ENCODE measurements at regions not wholly inside any gene's neighbourhood (a gene's known extent, or its start where the extent isn't known, plus 50 kb on each side); places are given as distances from the start of the nearest gene placed in this dataset.

- TF ChIP-seq CTCF (IDR thresholded peaks at IDR 0.05; ENCODE audit: borderline replicate concordance, control extremely low read depth, extremely low read depth, insufficient read depth, missing control alignments): no peak
- no peak for DNase-seq (ENCODE audit: low spot score)
Measured at GRCh38 chr5:83889971-83890745, 169.5 kb upstream of the HAPLN1 start.

GRCh38 chr5:83877911-83878706, 157.5 kb upstream of the HAPLN1 start:
- no peak for DNase-seq (ENCODE audit: low spot score)
- in situ Hi-C loops (cut with MboI; ENCODE audit: low sequenced_read_pairs, unreplicated experiment): no loop called here
- TF ChIP-seq CTCF (IDR thresholded peaks at IDR 0.05; ENCODE audit: borderline replicate concordance, control extremely low read depth, extremely low read depth, insufficient read depth, missing control alignments): no peak

More at GRCh38 chr5:83889971-83890745, 169.5 kb upstream of the HAPLN1 start:
- in situ Hi-C loops (cut with MboI; ENCODE audit: low sequenced_read_pairs, unreplicated experiment): no loop called here

GRCh38 chr5:83871533-83872395, 151.1 kb upstream of the HAPLN1 start:
- DNase-seq (ENCODE audit: low spot score): no peak
- in situ Hi-C loops (cut with MboI; ENCODE audit: low sequenced_read_pairs, unreplicated experiment): no loop called here
- TF ChIP-seq CTCF (IDR thresholded peaks at IDR 0.05; ENCODE audit: borderline replicate concordance, control extremely low read depth, extremely low read depth, insufficient read depth, missing control alignments): no peak

- no peak for TF ChIP-seq CTCF (IDR thresholded peaks at IDR 0.05; ENCODE audit: borderline replicate concordance, control extremely low read depth, extremely low read depth, insufficient read depth, missing control alignments)
- no peak for DNase-seq (ENCODE audit: low spot score)
- in situ Hi-C loops (cut with MboI; ENCODE audit: low sequenced_read_pairs, unreplicated experiment): no loop called here
Measured at GRCh38 chr5:83866181-83866580, 145.5 kb upstream of the HAPLN1 start.

GRCh38 chr5:83865579-83865978, 144.9 kb upstream of the HAPLN1 start:
- in situ Hi-C loops (cut with MboI; ENCODE audit: low sequenced_read_pairs, unreplicated experiment): no loop called here
- no peak for TF ChIP-seq CTCF (IDR thresholded peaks at IDR 0.05; ENCODE audit: borderline replicate concordance, control extremely low read depth, extremely low read depth, insufficient read depth, missing control alignments)

GRCh38 chr5:83864652-83865051, 144.0 kb upstream of the HAPLN1 start:
- in situ Hi-C loops (cut with MboI; ENCODE audit: low sequenced_read_pairs, unreplicated experiment): no loop called here
- TF ChIP-seq CTCF (IDR thresholded peaks at IDR 0.05; ENCODE audit: borderline replicate concordance, control extremely low read depth, extremely low read depth, insufficient read depth, missing control alignments): no peak
- DNase-seq (ENCODE audit: low spot score): no peak

More at GRCh38 chr5:83865579-83865978, 144.9 kb upstream of the HAPLN1 start:
- no peak for DNase-seq (ENCODE audit: low spot score)
